GM12878 (cell line): ENCODE measurements at regions not wholly inside any gene's neighbourhood (a gene's known extent, or its start where the extent isn't known, plus 50 kb on each side); places are given as distances from the start of the nearest gene placed in this dataset.

Source experiments
- ATAC-seq: fragments of 200-7000 bp; cut with Tn5 transposase; 3 replicates; pipeline ENCODE4 v1.9.1; 2020; ENCODE audit warnings: mild to moderate bottlenecking, moderate library complexity
- BruUV-seq: library from RNA; stranded (reverse); fragments of 400-500 nt; replicated peaks from 2 replicates; lab custom pipeline; 2021; lab: Mats Ljungman, UMichigan
- CTCF ChIA-PET: fragments of 300-600 bp; sonication (Branson Sonifier 250); formaldehyde crosslinking; extraction: SDS; loops from one replicate; lab custom pipeline; 2021; ENCODE audit warnings: inconsistent platforms; lab: Yijun Ruan, JAX
- POLR2A ChIA-PET: fragments of 350-600 bp; formaldehyde crosslinking; extraction: SDS; loops from one replicate; lab custom pipeline; 2021; ENCODE audit warnings: inconsistent platforms; lab: Charles Lee
- RAD21 ChIA-PET: fragments of 300-600 bp; sonication (Branson Sonifier 250); formaldehyde crosslinking; loops from one replicate; lab custom pipeline; 2023; ENCODE audit warnings: antibody characterized with exemption; ENCODE audit not compliant: unreplicated experiment; lab: Charles Lee
- SMC1A ChIA-PET: fragments of 300-600 bp; sonication (Branson Sonifier 250); formaldehyde crosslinking; loops from one replicate; lab custom pipeline; 2023; ENCODE audit not compliant: unreplicated experiment, uncharacterized antibody; lab: Charles Lee
- DNase-seq: peaks from one replicate; pipeline ENCODE4 v3.0.0-alpha.2; 2011; ENCODE audit warnings: low read depth, low spot score
- FAIRE-seq: peaks from 3 replicates; lab custom pipeline; 2011; peaks lifted over from hg19 to GRCh38; lab: Jason Lieb, UNC
- H2AFZ ChIP-seq: 2 replicates; pipeline ENCODE4 v1.6.0; 2011; ENCODE audit warnings: low read depth, low read length, control low read depth; ENCODE audit not compliant: control insufficient read depth
- H3K27ac ChIP-seq: 2 replicates; pipeline ENCODE4 v1.5.1; 2011; ENCODE audit warnings: control low read depth; ENCODE audit not compliant: control insufficient read depth, insufficient read depth
- H3K27me3 ChIP-seq, 2 experiments: replicated peaks in 1 of 2; 2 replicates each; pipeline versions ENCODE4 v1.6.0 to v1.6.1; 2011; ENCODE audit warnings: low read length in 1 of 2; ENCODE audit not compliant: control insufficient read depth in 2 of 2, insufficient read depth in 2 of 2
- H3K36me3 ChIP-seq, 2 experiments: 2 replicates each; pipeline ENCODE4 v1.5.1; 2011; ENCODE audit warnings: low read length in 1 of 2; ENCODE audit not compliant: control insufficient read depth in 2 of 2, insufficient read depth in 2 of 2
- H3K4me1 ChIP-seq: 2 replicates; pipeline ENCODE4 v1.6.1; 2011; ENCODE audit warnings: mild to moderate bottlenecking, low read length, moderate library complexity, mixed read lengths; ENCODE audit not compliant: control insufficient read depth, insufficient read depth
- H3K4me2 ChIP-seq: 2 replicates; pipeline ENCODE4 v1.6.0; 2011; ENCODE audit warnings: control low read depth; ENCODE audit not compliant: control insufficient read depth, insufficient read depth
- H3K4me3 ChIP-seq: fragments of 200-600 bp; sonication (generic); 2 replicates; pipeline ENCODE4 v1.5.1; 2016
- H3K79me2 ChIP-seq: 2 replicates; pipeline ENCODE4 v1.6.0; 2011; ENCODE audit warnings: low read length; ENCODE audit not compliant: control insufficient read depth, insufficient read depth
- H3K9ac ChIP-seq: 2 replicates; pipeline ENCODE4 v1.8.0; 2011; ENCODE audit warnings: low read length, control low read depth, mixed read lengths; ENCODE audit not compliant: control insufficient read depth, insufficient read depth
- H3K9me3 ChIP-seq: replicated peaks from 3 replicates; pipeline ENCODE4 v1.5.1; 2011; ENCODE audit warnings: mild to moderate bottlenecking, low read length; ENCODE audit not compliant: control insufficient read depth, insufficient read depth
- H4K20me1 ChIP-seq: 2 replicates; pipeline ENCODE4 v1.6.0; 2011; ENCODE audit not compliant: control insufficient read depth, insufficient read depth
- BCLAF1 ChIP-seq: fragments of 450-650 bp; IDR thresholded peaks from 2 replicates; pipeline ENCODE4 v1.6.1; 2017; ENCODE audit warnings: antibody characterized with exemption, mild to moderate bottlenecking, moderate library complexity
- HDGF ChIP-seq: fragments of 450-650 bp; IDR thresholded peaks from 2 replicates; pipeline ENCODE4 v1.6.1; 2016; ENCODE audit warnings: antibody characterized with exemption
- JUNB ChIP-seq: IDR thresholded peaks from 2 replicates; pipeline ENCODE4 v1.6.1; 2016; ENCODE audit warnings: antibody characterized with exemption, mild to moderate bottlenecking
- JUND ChIP-seq: IDR thresholded peaks from 2 replicates; pipeline ENCODE4 v1.6.1; 2012; ENCODE audit warnings: low read depth, mild to moderate bottlenecking, low read length, improper control_type of control experiment, moderate library complexity
- MEF2A ChIP-seq: IDR thresholded peaks from 2 replicates; pipeline ENCODE4 v1.6.1; 2011; ENCODE audit warnings: low read depth, mild to moderate bottlenecking, low read length, moderate library complexity; ENCODE audit not compliant: insufficient read depth
- NFXL1 ChIP-seq: fragments of 450-650 bp; IDR thresholded peaks from 2 replicates; pipeline ENCODE4 v1.6.1; 2017; ENCODE audit warnings: antibody characterized with exemption, mild to moderate bottlenecking, borderline replicate concordance
- NRF1 ChIP-seq: conservative IDR thresholded peaks from 2 replicates; pipeline ENCODE4 v1.6.1; 2011; ENCODE audit warnings: mild to moderate bottlenecking, low read depth, low read length, improper control_type of control experiment
- POU2F2 ChIP-seq: IDR thresholded peaks from 3 replicates; pipeline ENCODE4 v1.6.1; 2011; ENCODE audit warnings: low read depth, mild to moderate bottlenecking, low read length, borderline replicate concordance
- RFX5 ChIP-seq: IDR thresholded peaks from 2 replicates; pipeline ENCODE4 v1.6.1; 2011; ENCODE audit warnings: low read depth, low read length, improper control_type of control experiment
- SMAD1 ChIP-seq: fragments of 450-650 bp; IDR thresholded peaks from 2 replicates; pipeline ENCODE4 v1.6.1; 2018; ENCODE audit warnings: mild to moderate bottlenecking, low read depth; ENCODE audit not compliant: partially characterized antibody
- SPI1 ChIP-seq: IDR thresholded peaks from 2 replicates; pipeline ENCODE4 v1.6.1; 2011; ENCODE audit warnings: low read depth, mild to moderate bottlenecking, low read length, moderate library complexity, borderline replicate concordance; ENCODE audit not compliant: insufficient read depth
- TBL1XR1 ChIP-seq: IDR thresholded peaks from 2 replicates; pipeline ENCODE4 v1.6.1; 2012; ENCODE audit warnings: low read depth, low read length, improper control_type of control experiment
- ZNF622 ChIP-seq: fragments of 450-650 bp; IDR thresholded peaks from 2 replicates; pipeline ENCODE4 v1.6.1; 2017; ENCODE audit warnings: mild to moderate bottlenecking, inconsistent platforms
- ZZZ3 ChIP-seq: IDR thresholded peaks from 2 replicates; pipeline ENCODE4 v1.6.1; 2011; ENCODE audit warnings: low read depth; ENCODE audit not compliant: control insufficient read depth, insufficient read length
- WGBS: methylation state at CpG from one replicate; pipeline ENCODE4 v1.1.6; 2016; ENCODE audit warnings: low lambda C conversion rate; ENCODE audit not compliant: insufficient replicate concordance, insufficient coverage; ENCODE audit errors: missing lambda C conversion rate; 5-methylcytosine and 5-hydroxymethylcytosine counted together
- in situ Hi-C: fragments of 300-500 bp; cut with MboI; formaldehyde crosslinking; loops from 9 replicates; pipeline ENCODE4 v1.14.3; 2018; ENCODE audit warnings: mixed read lengths
- intact Hi-C: fragments of 100-400 bp; cut with micrococcal nuclease; formaldehyde crosslinking; loops from one replicate; pipeline ENCODE4 v1.14.2; 2022; ENCODE audit not compliant: unreplicated experiment
- TF ChIP-seq, protein P1 (sequence below): fragments of 450-650 bp; IDR thresholded peaks from 2 replicates; pipeline ENCODE4 v1.6.1; 2017; ENCODE audit warnings: mild to moderate bottlenecking, low read depth, inconsistent platforms; ENCODE audit not compliant: poor library complexity, severe bottlenecking

DNA sequence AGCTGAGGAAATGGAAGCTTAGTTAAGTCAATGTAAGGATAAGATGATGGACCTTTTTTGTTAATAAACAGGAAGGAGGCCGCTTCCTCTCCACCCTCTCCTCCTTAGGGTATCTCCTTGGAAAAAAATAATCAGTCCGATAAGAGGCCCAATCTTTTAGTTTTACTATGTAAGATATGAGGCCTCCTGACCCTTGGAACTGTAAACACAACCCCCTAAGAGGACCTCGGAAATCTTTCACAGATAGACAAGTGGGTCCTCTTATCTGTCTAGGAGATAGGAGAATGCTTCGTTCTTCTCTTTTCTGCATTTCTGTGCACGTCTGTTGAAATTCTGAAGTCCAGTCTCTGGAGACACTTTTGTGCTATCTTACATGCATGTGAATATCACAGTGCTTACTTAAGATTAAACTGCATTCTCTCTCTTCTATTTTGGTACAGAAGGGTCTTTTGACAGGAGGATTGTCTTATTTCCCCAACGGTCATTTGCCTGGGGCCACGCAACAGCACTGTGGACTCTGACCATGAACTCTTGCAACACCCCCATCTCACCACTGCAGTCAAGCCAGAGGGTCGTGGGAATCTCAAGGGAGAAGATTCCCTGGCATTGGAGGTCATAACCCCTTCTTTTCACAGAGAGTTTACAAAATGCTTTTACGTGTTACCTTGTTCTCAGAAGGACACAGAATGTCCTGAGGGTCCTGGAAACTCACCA is 313.0 kb upstream of the RTL1 start:
- TF ChIP-seq NRF1 (no peak), BCLAF1 (no peak), SPI1 (no peak), JUND (no peak), POU2F2 (no peak), HDGF (no peak), ZZZ3 (no peak), MEF2A (no peak), JUNB (no peak), ZNF622 (no peak), NFXL1 (no peak), RFX5 (no peak), SMAD1 (no peak), TBL1XR1 (no peak)
- TF ChIP-seq, protein P1, sequence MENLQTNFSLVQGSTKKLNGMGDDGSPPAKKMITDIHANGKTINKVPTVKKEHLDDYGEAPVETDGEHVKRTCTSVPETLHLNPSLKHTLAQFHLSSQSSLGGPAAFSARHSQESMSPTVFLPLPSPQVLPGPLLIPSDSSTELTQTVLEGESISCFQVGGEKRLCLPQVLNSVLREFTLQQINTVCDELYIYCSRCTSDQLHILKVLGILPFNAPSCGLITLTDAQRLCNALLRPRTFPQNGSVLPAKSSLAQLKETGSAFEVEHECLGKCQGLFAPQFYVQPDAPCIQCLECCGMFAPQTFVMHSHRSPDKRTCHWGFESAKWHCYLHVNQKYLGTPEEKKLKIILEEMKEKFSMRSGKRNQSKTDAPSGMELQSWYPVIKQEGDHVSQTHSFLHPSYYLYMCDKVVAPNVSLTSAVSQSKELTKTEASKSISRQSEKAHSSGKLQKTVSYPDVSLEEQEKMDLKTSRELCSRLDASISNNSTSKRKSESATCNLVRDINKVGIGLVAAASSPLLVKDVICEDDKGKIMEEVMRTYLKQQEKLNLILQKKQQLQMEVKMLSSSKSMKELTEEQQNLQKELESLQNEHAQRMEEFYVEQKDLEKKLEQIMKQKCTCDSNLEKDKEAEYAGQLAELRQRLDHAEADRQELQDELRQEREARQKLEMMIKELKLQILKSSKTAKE = no peak
- no peaks in the 10 kb centered on the region for H3K36me3 ChIP-seq
- in situ Hi-C loops (no loop called here), intact Hi-C loops (no loop called here)
- 26% methylated on average over 9 of the region's 9 CpGs for WGBS
- no peak for FAIRE-seq
- ChIA-PET POLR2A (no interaction called here), SMC1A (no interaction called here), CTCF (no interaction called here), RAD21 (no interaction called here)
- H2AFZ ChIP-seq = no peak overlapping the region
- DNase-seq = no peak
- H3K4me1 ChIP-seq = no peaks in the 10 kb centered on the region
- no TSS peak for BruUV-seq
- H3K79me2 ChIP-seq = no peaks in the 10 kb centered on the region
- H3K27me3 ChIP-seq = no peaks in the 10 kb centered on the region
- no peak overlapping the region for H3K4me2 ChIP-seq
- H3K9ac ChIP-seq = no peak overlapping the region
- no peak for ATAC-seq
- H3K27ac ChIP-seq = no peak overlapping the region
- H3K4me3 ChIP-seq = no peak overlapping the region
- no peaks in the 10 kb centered on the region for H4K20me1 ChIP-seq
- no peaks in the 10 kb centered on the region for H3K9me3 ChIP-seq
